ENCODE measurements at regions not wholly inside any gene's neighbourhood (a gene's known extent, or its start where the extent isn't known, plus 50 kb on each side); places are given as distances from the start of the nearest gene placed in this dataset.

DNA sequence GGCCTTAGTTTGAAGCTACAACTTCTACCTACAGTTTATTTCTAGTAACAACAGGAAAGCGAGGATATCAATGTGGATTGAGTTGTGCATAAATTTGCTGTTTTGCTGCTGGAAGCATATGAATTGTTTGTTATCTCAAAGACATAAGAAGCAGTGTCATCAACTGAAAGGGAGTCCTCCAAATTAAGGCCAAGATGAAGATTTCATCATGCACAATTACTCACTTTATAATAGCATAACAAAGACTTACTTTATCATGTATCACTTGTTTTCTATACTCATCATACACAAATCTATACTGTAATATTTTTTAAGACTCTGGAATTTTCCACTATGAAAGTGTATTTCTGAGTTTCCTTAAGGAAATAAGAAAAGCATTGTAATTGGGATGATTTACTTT is 136.1 kb upstream of the FANCL start:
- Histone ChIP-seq H3K9ac (ENCODE audit: control insufficient read depth, insufficient read depth, low read length) (no peak overlapping the region), H3K27me3 (replicated peaks in 1 of 2; ENCODE audit: control insufficient read depth in 2 of 2, insufficient read depth in 2 of 2, low read length in 1 of 2) (no peaks in the 10 kb centered on the region; a peak in 2 of 4 replicates), H3K27ac (ENCODE audit: control insufficient read depth, insufficient read depth) (no peak overlapping the region), H3K79me2 (ENCODE audit: control insufficient read depth, insufficient read depth, low read length) (no peaks in the 10 kb centered on the region), H3K4me3 (no peak overlapping the region), H2AFZ (ENCODE audit: control insufficient read depth, low read depth, low read length) (no peak overlapping the region), H3K9me3 (replicated peaks; ENCODE audit: control insufficient read depth, insufficient read depth, low read length) (no peaks in the 10 kb centered on the region), H3K4me1 (ENCODE audit: control insufficient read depth, insufficient read depth, low read length) (no peaks in the 10 kb centered on the region), H4K20me1 (ENCODE audit: control insufficient read depth, insufficient read depth) (no peaks in the 10 kb centered on the region), H3K36me3 (ENCODE audit: control insufficient read depth in 2 of 2, insufficient read depth in 2 of 2, low read length in 1 of 2) (no peaks in the 10 kb centered on the region), H3K4me2 (ENCODE audit: control insufficient read depth, insufficient read depth) (no peak overlapping the region)
- CTCF ChIA-PET = no interaction called here
- no peak for TF ChIP-seq SMAD1 (IDR thresholded peaks at IDR 0.05; ENCODE audit: low read depth, partially characterized antibody)
- TF ChIP-seq JUND (IDR thresholded peaks at IDR 0.05; ENCODE audit: low read depth, low read length) = no peak
- no peak for TF ChIP-seq NR2F1 (conservative IDR thresholded peaks at IDR 0.05)
- no peak for TF ChIP-seq FOS (IDR thresholded peaks at IDR 0.05; ENCODE audit: borderline replicate concordance, extremely low read depth, insufficient read length)
- TF ChIP-seq POLR2A (IDR thresholded peaks at IDR 0.05; ENCODE audit: low read depth, low read length) = no peak
- TF ChIP-seq, protein P1, sequence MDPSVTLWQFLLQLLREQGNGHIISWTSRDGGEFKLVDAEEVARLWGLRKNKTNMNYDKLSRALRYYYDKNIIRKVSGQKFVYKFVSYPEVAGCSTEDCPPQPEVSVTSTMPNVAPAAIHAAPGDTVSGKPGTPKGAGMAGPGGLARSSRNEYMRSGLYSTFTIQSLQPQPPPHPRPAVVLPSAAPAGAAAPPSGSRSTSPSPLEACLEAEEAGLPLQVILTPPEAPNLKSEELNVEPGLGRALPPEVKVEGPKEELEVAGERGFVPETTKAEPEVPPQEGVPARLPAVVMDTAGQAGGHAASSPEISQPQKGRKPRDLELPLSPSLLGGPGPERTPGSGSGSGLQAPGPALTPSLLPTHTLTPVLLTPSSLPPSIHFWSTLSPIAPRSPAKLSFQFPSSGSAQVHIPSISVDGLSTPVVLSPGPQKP (IDR thresholded peaks at IDR 0.05; ENCODE audit: low read depth, low read length) = no peak
- TF ChIP-seq BHLHE40 (IDR thresholded peaks at IDR 0.05; ENCODE audit: borderline replicate concordance in 1 of 2, low read depth in 2 of 2, low read length in 1 of 2) = no peak
- no peak for TF ChIP-seq GABPA (IDR thresholded peaks at IDR 0.05; ENCODE audit: low read depth)
- TF ChIP-seq ZZZ3 (IDR thresholded peaks at IDR 0.05; ENCODE audit: control insufficient read depth, insufficient read length, low read depth) = no peak
- no peak for TF ChIP-seq SREBF2 (IDR thresholded peaks at IDR 0.05; ENCODE audit: low read length)
- TF ChIP-seq MEF2A (IDR thresholded peaks at IDR 0.05; ENCODE audit: insufficient read depth, low read depth, low read length) = no peak
- TF ChIP-seq CHD2 (IDR thresholded peaks at IDR 0.05; ENCODE audit: borderline replicate concordance, low read depth, low read length) = no peak
- TF ChIP-seq RFX5 (IDR thresholded peaks at IDR 0.05; ENCODE audit: low read depth, low read length) = no peak
- DNase-seq (ENCODE audit: low read depth, low spot score) (no peak), FAIRE-seq (no peak), ATAC-seq (no peak)
- intact Hi-C loops (cut with micrococcal nuclease; ENCODE audit: unreplicated experiment) = no loop called here
- in situ Hi-C loops (cut with MboI) = no loop called here
- WGBS (ENCODE audit: insufficient coverage, insufficient replicate concordance, low lambda C conversion rate, missing lambda C conversion rate) = 0% methylated on average over 1 of the region's 1 CpG
- SMC1A ChIA-PET (ENCODE audit: uncharacterized antibody, unreplicated experiment) = no interaction called here
- POLR2A ChIA-PET = no interaction called here
- no TSS peak for BruUV-seq (replicated peaks)
- RAD21 ChIA-PET (ENCODE audit: unreplicated experiment) = no interaction called here

Measured in GM12878 (cell line).